HG02759 (cell line): ENCODE measurements at regions not wholly inside any gene's neighbourhood (a gene's known extent, or its start where the extent isn't known, plus 50 kb on each side); places are given as distances from the start of the nearest gene placed in this dataset.
"Not testable (repeated sequence)": the region's sequence is repeated elsewhere in the genome, so short reads cannot be mapped to it uniquely, and the experiment has no call there.

Experiments
- ATAC-seq: cut with Tn5 transposase; IDR thresholded peaks from one replicate; pipeline ENCODE4 v1.9.1; 2021; ENCODE audit warnings: mild to moderate bottlenecking, moderate library complexity; ENCODE audit not compliant: unreplicated experiment

- ATAC-seq: no peak
Measured at GRCh38 chr1:99441299-99442095, 177.2 kb downstream of the PLPPR4 start.

GRCh38 chr1:99444211-99444927, 180.1 kb downstream of the PLPPR4 start:
- ATAC-seq: not testable (repeated sequence)

GRCh38 chr1:99445071-99445470, 180.8 kb downstream of the PLPPR4 start:
- ATAC-seq: no peak

- no peak for ATAC-seq
Measured at GRCh38 chr1:99445486-99445885, 181.2 kb downstream of the PLPPR4 start.

GRCh38 chr1:99447721-99448120, 183.4 kb downstream of the PLPPR4 start:
- no peak for ATAC-seq

GRCh38 chr1:99455760-99456159, 190.2 kb upstream of the PALMD start:
- ATAC-seq: no peak

GRCh38 chr1:99456536-99456935, 189.4 kb upstream of the PALMD start:
- ATAC-seq: no peak

- ATAC-seq: no peak
Measured at GRCh38 chr1:99457381-99458165, 188.3 kb upstream of the PALMD start.

GRCh38 chr1:99461499-99461898, 184.4 kb upstream of the PALMD start:
- ATAC-seq: no peak

GRCh38 chr1:99464738-99465137, 181.2 kb upstream of the PALMD start:
- no peak for ATAC-seq

- no peak for ATAC-seq
Measured at GRCh38 chr1:99465176-99465900, 180.6 kb upstream of the PALMD start.

GRCh38 chr1:99467645-99468044, 178.3 kb upstream of the PALMD start:
- no peak for ATAC-seq

GRCh38 chr1:99469550-99469971, 176.4 kb upstream of the PALMD start:
- no peak for ATAC-seq

GRCh38 chr1:99472893-99473292, 173.0 kb upstream of the PALMD start:
- no peak for ATAC-seq

- no peak for ATAC-seq
Measured at GRCh38 chr1:99474350-99474893, 171.5 kb upstream of the PALMD start.

- no peak for ATAC-seq
Measured at GRCh38 chr1:99476058-99476457, 169.9 kb upstream of the PALMD start.

GRCh38 chr1:99481391-99481996, 164.4 kb upstream of the PALMD start:
- peak; percentile 67 for ATAC-seq

GRCh38 chr1:99482286-99482685, 163.6 kb upstream of the PALMD start:
- ATAC-seq: no peak

- no peak for ATAC-seq
Measured at GRCh38 chr1:99482750-99483149, 163.2 kb upstream of the PALMD start.

- no peak for ATAC-seq
Measured at GRCh38 chr1:99490031-99490430, 155.9 kb upstream of the PALMD start.
